PFSK-1 (cell line): ENCODE measurements at regions not wholly inside any gene's neighbourhood (a gene's known extent, or its start where the extent isn't known, plus 50 kb on each side); places are given as distances from the start of the nearest gene placed in this dataset.

Source experiments
- FOXP2 ChIP-seq: optimal IDR thresholded peaks from 2 replicates; pipeline ENCODE3; 2011; ENCODE audit warnings: borderline replicate concordance, control low read depth, inconsistent platforms; ENCODE audit not compliant: insufficient read depth; ENCODE audit errors: extremely low read length, extremely low read depth
- POLR2AphosphoS5 ChIP-seq: IDR thresholded peaks from 2 replicates; pipeline ENCODE4 v1.6.1; 2012; ENCODE audit warnings: low read depth, mild to moderate bottlenecking, control low read depth, low read length, moderate library complexity
- SIN3A ChIP-seq: IDR thresholded peaks from 2 replicates; pipeline ENCODE4 v1.6.1; 2012; ENCODE audit warnings: mild to moderate bottlenecking, low read length, moderate library complexity, borderline replicate concordance; ENCODE audit not compliant: insufficient read depth
- TAF1 ChIP-seq: IDR thresholded peaks from 2 replicates; pipeline ENCODE4 v1.6.1; 2012; ENCODE audit warnings: low read length, control low read depth, borderline replicate concordance; ENCODE audit not compliant: insufficient read depth
- TF ChIP-seq, protein P1 (sequence below), 2 experiments: IDR thresholded peaks; 2 replicates each; pipeline versions ENCODE4 v1.6.1 to v1.8.0; 2011 to 2012; ENCODE audit warnings: low read depth in 2 of 2, low read length in 2 of 2, control low read depth in 1 of 2, inconsistent platforms in 1 of 2, mild to moderate bottlenecking in 1 of 2, moderate library complexity in 1 of 2; ENCODE audit not compliant: insufficient read depth in 1 of 2

DNA sequence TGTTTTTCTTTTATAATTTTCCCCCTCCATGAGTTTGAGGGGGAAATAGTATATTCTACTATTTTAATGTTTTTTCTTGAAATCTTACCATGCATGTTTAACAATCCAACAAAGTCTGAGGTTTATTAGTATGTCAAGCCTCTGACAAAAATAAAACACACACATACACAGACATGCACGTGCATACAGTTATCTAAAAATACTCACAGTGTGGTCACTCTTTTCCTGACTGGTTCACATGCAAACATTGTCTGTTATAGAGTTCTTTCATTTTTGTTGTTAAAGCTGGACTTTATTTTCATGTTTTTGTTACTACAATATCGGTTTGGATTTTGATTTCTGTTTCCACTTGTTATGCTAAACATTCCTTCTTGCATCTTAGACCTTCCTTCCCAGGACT lies 236.6 kb downstream of the MFSD1 start:
- TF ChIP-seq SIN3A (no peak), FOXP2 (no peak), TAF1 (no peak)
- TF ChIP-seq, protein P1, sequence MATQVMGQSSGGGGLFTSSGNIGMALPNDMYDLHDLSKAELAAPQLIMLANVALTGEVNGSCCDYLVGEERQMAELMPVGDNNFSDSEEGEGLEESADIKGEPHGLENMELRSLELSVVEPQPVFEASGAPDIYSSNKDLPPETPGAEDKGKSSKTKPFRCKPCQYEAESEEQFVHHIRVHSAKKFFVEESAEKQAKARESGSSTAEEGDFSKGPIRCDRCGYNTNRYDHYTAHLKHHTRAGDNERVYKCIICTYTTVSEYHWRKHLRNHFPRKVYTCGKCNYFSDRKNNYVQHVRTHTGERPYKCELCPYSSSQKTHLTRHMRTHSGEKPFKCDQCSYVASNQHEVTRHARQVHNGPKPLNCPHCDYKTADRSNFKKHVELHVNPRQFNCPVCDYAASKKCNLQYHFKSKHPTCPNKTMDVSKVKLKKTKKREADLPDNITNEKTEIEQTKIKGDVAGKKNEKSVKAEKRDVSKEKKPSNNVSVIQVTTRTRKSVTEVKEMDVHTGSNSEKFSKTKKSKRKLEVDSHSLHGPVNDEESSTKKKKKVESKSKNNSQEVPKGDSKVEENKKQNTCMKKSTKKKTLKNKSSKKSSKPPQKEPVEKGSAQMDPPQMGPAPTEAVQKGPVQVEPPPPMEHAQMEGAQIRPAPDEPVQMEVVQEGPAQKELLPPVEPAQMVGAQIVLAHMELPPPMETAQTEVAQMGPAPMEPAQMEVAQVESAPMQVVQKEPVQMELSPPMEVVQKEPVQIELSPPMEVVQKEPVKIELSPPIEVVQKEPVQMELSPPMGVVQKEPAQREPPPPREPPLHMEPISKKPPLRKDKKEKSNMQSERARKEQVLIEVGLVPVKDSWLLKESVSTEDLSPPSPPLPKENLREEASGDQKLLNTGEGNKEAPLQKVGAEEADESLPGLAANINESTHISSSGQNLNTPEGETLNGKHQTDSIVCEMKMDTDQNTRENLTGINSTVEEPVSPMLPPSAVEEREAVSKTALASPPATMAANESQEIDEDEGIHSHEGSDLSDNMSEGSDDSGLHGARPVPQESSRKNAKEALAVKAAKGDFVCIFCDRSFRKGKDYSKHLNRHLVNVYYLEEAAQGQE (IDR thresholded peaks at IDR 0.05; ENCODE audit: insufficient read depth in 1 of 2, low read depth in 2 of 2, low read length in 2 of 2) = no peak

DNA sequence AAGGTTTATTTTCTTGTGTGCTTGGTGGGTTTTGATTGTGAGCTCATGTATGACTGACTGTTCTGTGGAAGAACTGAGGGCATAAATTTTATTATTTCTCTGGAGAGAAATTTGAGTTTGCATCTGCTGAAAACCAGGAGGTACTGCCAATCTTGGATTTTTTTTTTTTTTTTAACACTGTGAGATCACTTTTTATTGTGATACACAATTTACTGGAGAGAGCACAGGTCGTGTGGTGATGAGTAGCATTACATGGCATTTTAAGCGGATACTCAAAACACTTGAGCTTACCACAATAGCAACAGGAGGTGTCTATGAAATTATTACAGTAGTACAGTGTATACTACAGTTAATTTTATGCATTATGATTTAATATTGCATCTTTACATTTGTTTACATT lies 237.4 kb downstream of the MFSD1 start:
- no peak for TF ChIP-seq FOXP2
- TF ChIP-seq, protein P1 (IDR thresholded peaks at IDR 0.05; ENCODE audit: insufficient read depth in 1 of 2, low read depth in 2 of 2, low read length in 2 of 2) = no peak
- no peak for TF ChIP-seq SIN3A
- no peak for TF ChIP-seq TAF1
- no peak for TF ChIP-seq POLR2AphosphoS5

DNA sequence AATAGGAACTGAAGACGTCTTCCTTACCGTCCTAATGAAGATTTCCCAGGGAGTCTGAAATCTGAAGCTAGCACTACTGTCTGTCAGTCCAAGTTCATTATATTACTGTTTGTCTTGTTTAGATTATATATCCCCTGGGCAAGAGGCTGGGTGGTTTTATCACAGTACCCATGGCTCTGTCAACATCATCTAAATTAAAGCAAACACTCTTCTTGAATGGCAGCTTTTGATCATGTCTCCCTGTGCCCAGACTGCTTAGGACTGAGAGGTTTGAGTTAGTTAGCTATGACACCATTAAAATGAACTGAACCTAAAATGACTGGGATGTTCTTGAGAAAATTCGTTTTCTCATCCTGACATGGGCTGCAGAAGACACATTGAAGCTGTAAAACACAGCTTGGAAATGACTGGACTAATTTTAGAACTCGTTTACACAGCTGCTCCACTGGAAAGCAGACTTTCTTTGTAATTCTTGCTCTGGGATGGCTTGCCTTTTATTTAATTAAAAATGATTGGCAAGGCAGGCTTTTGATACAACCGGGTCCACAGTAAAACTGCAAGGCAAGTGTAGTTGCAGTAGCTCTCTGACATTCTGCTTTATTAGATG lies 243.5 kb downstream of the MFSD1 start:
- TF ChIP-seq, protein P1 (IDR thresholded peaks at IDR 0.05; ENCODE audit: insufficient read depth in 1 of 2, low read depth in 2 of 2, low read length in 2 of 2) = no peak
- no peak for TF ChIP-seq FOXP2
- TF ChIP-seq SIN3A = no peak
- TF ChIP-seq TAF1 = no peak
- TF ChIP-seq POLR2AphosphoS5 = no peak

DNA sequence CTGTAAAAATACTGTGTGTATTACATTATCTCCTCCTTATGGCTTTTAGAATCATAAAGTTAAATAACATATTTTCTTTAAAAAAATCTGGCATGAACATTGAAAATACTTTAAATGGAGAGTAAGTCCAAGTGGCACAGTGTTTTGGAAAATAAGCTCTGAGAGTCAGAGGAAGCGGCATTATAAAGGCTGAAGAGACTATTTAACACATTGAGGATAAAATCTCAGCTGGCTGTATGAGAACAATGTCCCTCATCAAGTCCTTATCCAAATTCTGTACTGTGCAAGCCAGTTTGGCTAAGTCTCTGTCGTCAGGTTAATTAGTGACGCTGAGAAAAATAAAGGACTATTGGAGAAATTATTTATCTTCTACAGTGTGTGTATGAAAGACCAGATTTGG lies 245.5 kb downstream of the MFSD1 start:
- TF ChIP-seq FOXP2 = no peak
- no peak for TF ChIP-seq TAF1
- TF ChIP-seq, protein P1 (IDR thresholded peaks at IDR 0.05; ENCODE audit: insufficient read depth in 1 of 2, low read depth in 2 of 2, low read length in 2 of 2) = no peak
- no peak for TF ChIP-seq POLR2AphosphoS5
- no peak for TF ChIP-seq SIN3A

DNA sequence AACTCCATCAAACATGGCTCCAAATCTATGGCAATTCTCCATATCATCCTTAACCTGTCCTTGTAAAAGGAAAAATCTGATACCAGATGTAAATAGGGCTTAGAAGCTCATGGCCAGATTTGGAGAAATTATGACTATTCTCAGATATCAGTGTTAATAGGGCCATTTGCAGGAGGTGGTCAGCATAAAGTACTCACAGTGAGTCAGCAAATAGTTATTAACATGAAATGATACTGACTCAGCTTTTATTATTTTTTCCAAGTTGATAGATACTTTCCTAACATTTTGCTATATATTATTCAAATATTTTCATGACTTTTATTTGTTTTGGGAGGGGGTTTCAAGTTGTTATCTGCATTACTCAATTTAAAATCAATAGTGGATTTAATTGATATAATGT lies 255.8 kb downstream of the MFSD1 start:
- no peak for TF ChIP-seq SIN3A
